ENCODE measurements at regions not wholly inside any gene's neighbourhood (a gene's known extent, or its start where the extent isn't known, plus 50 kb on each side); places are given as distances from the start of the nearest gene placed in this dataset.

- no peaks in the 10 kb centered on the region for H3K4me1 ChIP-seq (ENCODE audit: control insufficient read depth in 1 of 2, insufficient read depth in 2 of 2, low read length in 2 of 2)
- no peak overlapping the region for H3K27ac ChIP-seq (ENCODE audit: low read length)
- no peak overlapping the region for H3K4me3 ChIP-seq (ENCODE audit: low read depth in 1 of 2, low read length in 2 of 2)
- no peaks in the 10 kb centered on the region for H3K9me3 ChIP-seq (ENCODE audit: control insufficient read depth in 1 of 2, low read length in 2 of 2)
- H3K36me3 ChIP-seq (ENCODE audit: control insufficient read depth in 1 of 2, insufficient read depth in 2 of 2, low read length in 2 of 2) = no peaks in the 10 kb centered on the region
- no peaks in the 10 kb centered on the region for H3K27me3 ChIP-seq (ENCODE audit: low read depth, low read length)
These were observed 161.3 kb upstream of the MEIS2 start for GRCh38 chr15:37261685-37262084.

- Histone ChIP-seq H3K36me3 (ENCODE audit: control insufficient read depth in 1 of 2, insufficient read depth in 2 of 2, low read length in 2 of 2) (no peaks in the 10 kb centered on the region), H3K9me3 (ENCODE audit: control insufficient read depth in 1 of 2, low read length in 2 of 2) (no peaks in the 10 kb centered on the region), H3K4me3 (ENCODE audit: low read depth in 1 of 2, low read length in 2 of 2) (no peak overlapping the region), H3K27ac (ENCODE audit: low read length) (no peak overlapping the region), H3K27me3 (ENCODE audit: low read depth, low read length) (no peaks in the 10 kb centered on the region), H3K4me1 (ENCODE audit: control insufficient read depth in 1 of 2, insufficient read depth in 2 of 2, low read length in 2 of 2) (no peaks in the 10 kb centered on the region)
These were observed 162.7 kb upstream of the MEIS2 start for GRCh38 chr15:37262922-37263608.

GRCh38 chr15:37289109-37289765, 188.9 kb upstream of the MEIS2 start:
- Histone ChIP-seq H3K36me3 (ENCODE audit: control insufficient read depth in 1 of 2, insufficient read depth in 2 of 2, low read length in 2 of 2) (no peaks in the 10 kb centered on the region), H3K9me3 (ENCODE audit: control insufficient read depth in 1 of 2, low read length in 2 of 2) (no peaks in the 10 kb centered on the region), H3K27me3 (ENCODE audit: low read depth, low read length) (no peaks in the 10 kb centered on the region), H3K4me1 (ENCODE audit: control insufficient read depth in 1 of 2, insufficient read depth in 2 of 2, low read length in 2 of 2) (no peaks in the 10 kb centered on the region), H3K27ac (ENCODE audit: low read length) (no peak overlapping the region), H3K4me3 (ENCODE audit: low read depth in 1 of 2, low read length in 2 of 2) (no peak overlapping the region)

GRCh38 chr15:37291920-37292319, 191.6 kb upstream of the MEIS2 start:
- Histone ChIP-seq H3K27me3 (ENCODE audit: low read depth, low read length) (no peaks in the 10 kb centered on the region), H3K4me3 (ENCODE audit: low read depth in 1 of 2, low read length in 2 of 2) (no peak overlapping the region), H3K36me3 (ENCODE audit: control insufficient read depth in 1 of 2, insufficient read depth in 2 of 2, low read length in 2 of 2) (no peaks in the 10 kb centered on the region)

GRCh38 chr15:37298271-37298670, 197.9 kb upstream of the MEIS2 start:
- no peaks in the 10 kb centered on the region for H3K4me1 ChIP-seq (ENCODE audit: control insufficient read depth in 1 of 2, insufficient read depth in 2 of 2, low read length in 2 of 2)
- no peaks in the 10 kb centered on the region for H3K27me3 ChIP-seq (ENCODE audit: low read depth, low read length)
- no peak overlapping the region for H3K27ac ChIP-seq (ENCODE audit: low read length)
- no peaks in the 10 kb centered on the region for H3K9me3 ChIP-seq (ENCODE audit: control insufficient read depth in 1 of 2, low read length in 2 of 2)
- H3K36me3 ChIP-seq (ENCODE audit: control insufficient read depth in 1 of 2, insufficient read depth in 2 of 2, low read length in 2 of 2) = no peaks in the 10 kb centered on the region
- no peak overlapping the region for H3K4me3 ChIP-seq (ENCODE audit: low read depth in 1 of 2, low read length in 2 of 2)

More at GRCh38 chr15:37291920-37292319, 191.6 kb upstream of the MEIS2 start:
- Histone ChIP-seq H3K9me3 (ENCODE audit: control insufficient read depth in 1 of 2, low read length in 2 of 2) (no peaks in the 10 kb centered on the region), H3K4me1 (ENCODE audit: control insufficient read depth in 1 of 2, insufficient read depth in 2 of 2, low read length in 2 of 2) (no peaks in the 10 kb centered on the region), H3K27ac (ENCODE audit: low read length) (no peak overlapping the region)

GRCh38 chr15:37339437-37339836, 239.1 kb upstream of the MEIS2 start:
- no peak overlapping the region for H3K27ac ChIP-seq (ENCODE audit: low read length)
- H3K4me3 ChIP-seq (ENCODE audit: low read depth in 1 of 2, low read length in 2 of 2) = no peak overlapping the region
- H3K4me1 ChIP-seq (ENCODE audit: control insufficient read depth in 1 of 2, insufficient read depth in 2 of 2, low read length in 2 of 2) = no peaks in the 10 kb centered on the region
- no peaks in the 10 kb centered on the region for H3K36me3 ChIP-seq (ENCODE audit: control insufficient read depth in 1 of 2, insufficient read depth in 2 of 2, low read length in 2 of 2)
- H3K27me3 ChIP-seq (ENCODE audit: low read depth, low read length) = no peaks in the 10 kb centered on the region
- no peaks in the 10 kb centered on the region for H3K9me3 ChIP-seq (ENCODE audit: control insufficient read depth in 1 of 2, low read length in 2 of 2)

GRCh38 chr15:37339856-37340255, 239.5 kb upstream of the MEIS2 start:
- H3K4me1 ChIP-seq (ENCODE audit: control insufficient read depth in 1 of 2, insufficient read depth in 2 of 2, low read length in 2 of 2) = no peaks in the 10 kb centered on the region
- H3K27ac ChIP-seq (ENCODE audit: low read length) = no peak overlapping the region
- H3K4me3 ChIP-seq (ENCODE audit: low read depth in 1 of 2, low read length in 2 of 2) = no peak overlapping the region
- H3K27me3 ChIP-seq (ENCODE audit: low read depth, low read length) = no peaks in the 10 kb centered on the region
- H3K9me3 ChIP-seq (ENCODE audit: control insufficient read depth in 1 of 2, low read length in 2 of 2) = no peaks in the 10 kb centered on the region
- no peaks in the 10 kb centered on the region for H3K36me3 ChIP-seq (ENCODE audit: control insufficient read depth in 1 of 2, insufficient read depth in 2 of 2, low read length in 2 of 2)

GRCh38 chr15:37340438-37340837, 240.1 kb upstream of the MEIS2 start:
- Histone ChIP-seq H3K27me3 (ENCODE audit: low read depth, low read length) (no peaks in the 10 kb centered on the region), H3K4me1 (ENCODE audit: control insufficient read depth in 1 of 2, insufficient read depth in 2 of 2, low read length in 2 of 2) (no peaks in the 10 kb centered on the region), H3K4me3 (ENCODE audit: low read depth in 1 of 2, low read length in 2 of 2) (no peak overlapping the region), H3K36me3 (ENCODE audit: control insufficient read depth in 1 of 2, insufficient read depth in 2 of 2, low read length in 2 of 2) (no peaks in the 10 kb centered on the region), H3K9me3 (ENCODE audit: control insufficient read depth in 1 of 2, low read length in 2 of 2) (no peaks in the 10 kb centered on the region), H3K27ac (ENCODE audit: low read length) (no peak overlapping the region)

- no peaks in the 10 kb centered on the region for H3K36me3 ChIP-seq (ENCODE audit: control insufficient read depth in 1 of 2, insufficient read depth in 2 of 2, low read length in 2 of 2)
- H3K27me3 ChIP-seq (ENCODE audit: low read depth, low read length) = no peaks in the 10 kb centered on the region
- no peaks in the 10 kb centered on the region for H3K9me3 ChIP-seq (ENCODE audit: control insufficient read depth in 1 of 2, low read length in 2 of 2)
- H3K4me1 ChIP-seq (ENCODE audit: control insufficient read depth in 1 of 2, insufficient read depth in 2 of 2, low read length in 2 of 2) = no peaks in the 10 kb centered on the region
- no peak overlapping the region for H3K4me3 ChIP-seq (ENCODE audit: low read depth in 1 of 2, low read length in 2 of 2)
- H3K27ac ChIP-seq (ENCODE audit: low read length) = no peak overlapping the region
These were observed 258.9 kb upstream of the MEIS2 start for GRCh38 chr15:37359101-37359892.

- Histone ChIP-seq H3K4me1 (ENCODE audit: control insufficient read depth in 1 of 2, insufficient read depth in 2 of 2, low read length in 2 of 2) (no peaks in the 10 kb centered on the region), H3K36me3 (ENCODE audit: control insufficient read depth in 1 of 2, insufficient read depth in 2 of 2, low read length in 2 of 2) (no peaks in the 10 kb centered on the region), H3K4me3 (ENCODE audit: low read depth in 1 of 2, low read length in 2 of 2) (no peak overlapping the region), H3K27me3 (ENCODE audit: low read depth, low read length) (no peaks in the 10 kb centered on the region), H3K9me3 (ENCODE audit: control insufficient read depth in 1 of 2, low read length in 2 of 2) (no peaks in the 10 kb centered on the region), H3K27ac (ENCODE audit: low read length) (no peak overlapping the region)
These were observed 259.5 kb upstream of the MEIS2 start for GRCh38 chr15:37359893-37360290.

GRCh38 chr15:37360724-37361123, 260.4 kb upstream of the MEIS2 start:
- Histone ChIP-seq H3K9me3 (ENCODE audit: control insufficient read depth in 1 of 2, low read length in 2 of 2) (no peaks in the 10 kb centered on the region), H3K36me3 (ENCODE audit: control insufficient read depth in 1 of 2, insufficient read depth in 2 of 2, low read length in 2 of 2) (no peaks in the 10 kb centered on the region), H3K4me1 (ENCODE audit: control insufficient read depth in 1 of 2, insufficient read depth in 2 of 2, low read length in 2 of 2) (no peaks in the 10 kb centered on the region), H3K27me3 (ENCODE audit: low read depth, low read length) (no peaks in the 10 kb centered on the region), H3K4me3 (ENCODE audit: low read depth in 1 of 2, low read length in 2 of 2) (no peak overlapping the region), H3K27ac (ENCODE audit: low read length) (no peak overlapping the region)

Measured in muscle layer of duodenum (tissue), 2 donors.